CD4-positive, alpha-beta memory T cell (primary cell): ENCODE measurements at regions not wholly inside any gene's neighbourhood (a gene's known extent, or its start where the extent isn't known, plus 50 kb on each side); places are given as distances from the start of the nearest gene placed in this dataset.

Experiments used
- CTCF ChIA-PET: fragments of 350-600 bp; sonication (Branson Sonifier 250); formaldehyde crosslinking; loops from one replicate; lab custom pipeline; 2021; ENCODE audit warnings: inconsistent platforms; ENCODE audit not compliant: partially characterized antibody; lab: Charles Lee
- POLR2A ChIA-PET: fragments of 350-600 bp; sonication (Branson Sonifier 250); formaldehyde crosslinking; loops from one replicate; lab custom pipeline; 2021; ENCODE audit not compliant: partially characterized antibody; lab: Charles Lee
- DNase-seq, 5 donors: peaks; one replicate each; pipeline versions ENCODE4 v3.0.0 to v3.0.0-alpha.2; 2020 to 2022; ENCODE audit warnings: mixed read lengths in 1 of 5
- H3K27ac ChIP-seq: one replicate; pipeline ENCODE4 v1.7.0; 2013; ENCODE audit warnings: low read depth, low read length
- H3K27me3 ChIP-seq: 2 replicates; pipeline ENCODE4 v1.7.0; 2013; ENCODE audit warnings: mild to moderate bottlenecking, low read length, moderate library complexity; ENCODE audit not compliant: insufficient read depth
- H3K36me3 ChIP-seq: 2 replicates; pipeline ENCODE4 v1.7.0; 2013; ENCODE audit warnings: mild to moderate bottlenecking, low read length, moderate library complexity; ENCODE audit not compliant: insufficient read depth
- H3K4me1 ChIP-seq: 2 replicates; pipeline ENCODE4 v1.7.0; 2013; ENCODE audit warnings: mild to moderate bottlenecking, low read length, moderate library complexity; ENCODE audit not compliant: insufficient read depth
- H3K4me3 ChIP-seq, 2 donors: one replicate each; pipeline ENCODE4 v1.7.0; 2013; ENCODE audit warnings: low read length in 2 of 2, mild to moderate bottlenecking in 1 of 2
- H3K9me3 ChIP-seq, 2 donors: one replicate each; pipeline ENCODE4 v1.7.0; 2013; ENCODE audit warnings: low read length in 2 of 2, control low read depth in 1 of 2; ENCODE audit not compliant: control insufficient read depth in 1 of 2
- H3K27ac Mint-ChIP-seq, 7 donors: one replicate each; pipeline ENCODE4 v1.8.0; 2020 to 2021; ENCODE audit warnings: mixed read lengths in 7 of 7, mild to moderate bottlenecking in 6 of 7, inconsistent platforms in 3 of 7, moderate library complexity in 3 of 7
- H3K27me3 Mint-ChIP-seq, 2 donors: one replicate each; pipeline ENCODE4 v1.8.0; 2020 to 2021; ENCODE audit warnings: mixed read lengths in 2 of 2
- H3K36me3 Mint-ChIP-seq, 2 donors: one replicate each; pipeline ENCODE4 v1.8.0; 2020 to 2021; ENCODE audit warnings: mixed read lengths in 2 of 2, inconsistent platforms in 1 of 2, mild to moderate bottlenecking in 1 of 2
- H3K4me1 Mint-ChIP-seq, 4 donors: one replicate each; pipeline ENCODE4 v1.8.0; 2020 to 2021; ENCODE audit warnings: mixed read lengths in 4 of 4, mild to moderate bottlenecking in 1 of 4
- H3K4me3 Mint-ChIP-seq, 8 donors: one replicate each; pipeline ENCODE4 v1.8.0; 2020 to 2021; ENCODE audit warnings: mixed read lengths in 8 of 8, mild to moderate bottlenecking in 7 of 8, moderate library complexity in 6 of 8, inconsistent platforms in 3 of 8
- H3K9me3 Mint-ChIP-seq, 8 donors: one replicate each; pipeline ENCODE4 v1.8.0; 2020 to 2021; ENCODE audit warnings: mixed read lengths in 8 of 8, mild to moderate bottlenecking in 5 of 8, inconsistent platforms in 3 of 8, moderate library complexity in 1 of 8
- intact Hi-C: fragments of 100-400 bp; cut with micrococcal nuclease; formaldehyde crosslinking; loops from one replicate; pipeline ENCODE4 v1.15.1; 2023

- peaks cover 0 to 1% of the 10 kb centered on the region in 2 donors for H3K27me3 Mint-ChIP-seq
- H3K36me3 ChIP-seq, result no peaks in the 10 kb centered on the region
- no peaks in the 10 kb centered on the region for H3K27me3 ChIP-seq
- H3K9me3 Mint-ChIP-seq, result peaks cover 0 to 18% (median 6%) of the 10 kb centered on the region in 8 donors
- no peaks in the 10 kb centered on the region for H3K4me1 Mint-ChIP-seq
- H3K4me1 ChIP-seq, result no peaks in the 10 kb centered on the region
- CTCF ChIA-PET, result no interaction called here
- POLR2A ChIA-PET, result no interaction called here
- DNase-seq, result no peak
- intact Hi-C loops, result no loop called here
- H3K4me3 ChIP-seq, result no peak overlapping the region
- H3K27ac Mint-ChIP-seq, result no peak overlapping the region
- H3K4me3 Mint-ChIP-seq, result no peak overlapping the region
- no peak overlapping the region for H3K27ac ChIP-seq
- no peaks in the 10 kb centered on the region for H3K9me3 ChIP-seq
- no peaks in the 10 kb centered on the region for H3K36me3 Mint-ChIP-seq
Measured at GRCh38 chr4:4775493-4776004, 83.9 kb upstream of the MSX1 start.

- POLR2A ChIA-PET, result no interaction called here
- H3K4me1 Mint-ChIP-seq, result no peaks in the 10 kb centered on the region
- no peaks in the 10 kb centered on the region for H3K27me3 ChIP-seq
Measured at GRCh38 chr4:4772534-4772933, 86.9 kb upstream of the MSX1 start.

GRCh38 chr4:4771160-4771559, 88.3 kb upstream of the MSX1 start:
- Histone ChIP-seq H3K27me3 (no peaks in the 10 kb centered on the region), H3K27ac (no peak overlapping the region), H3K36me3 (no peaks in the 10 kb centered on the region), H3K4me1 (no peaks in the 10 kb centered on the region), H3K9me3 (no peaks in the 10 kb centered on the region), H3K4me3 (no peak overlapping the region)
- Mint-ChIP-seq H3K36me3 (no peaks in the 10 kb centered on the region), H3K4me1 (no peaks in the 10 kb centered on the region), H3K27me3 (peaks cover 0 to 1% of the 10 kb centered on the region in 2 donors), H3K4me3 (no peak overlapping the region), H3K9me3 (peaks cover 0 to 11% (median 4%) of the 10 kb centered on the region in 8 donors), H3K27ac (no peak overlapping the region)
- POLR2A ChIA-PET, result no interaction called here
- no peak for DNase-seq
- intact Hi-C loops, result no loop called here
- CTCF ChIA-PET, result no interaction called here

More at GRCh38 chr4:4772534-4772933, 86.9 kb upstream of the MSX1 start:
- no peak for DNase-seq
- no peak overlapping the region for H3K27ac Mint-ChIP-seq
- peaks cover 0 to 9% (median under 1%) of the 10 kb centered on the region in 8 donors for H3K9me3 Mint-ChIP-seq
- intact Hi-C loops, result no loop called here
- H3K27me3 Mint-ChIP-seq, result peaks cover 0 to 1% of the 10 kb centered on the region in 2 donors
- H3K4me3 Mint-ChIP-seq, result no peak overlapping the region
- Histone ChIP-seq H3K9me3 (no peaks in the 10 kb centered on the region), H3K4me3 (no peak overlapping the region), H3K36me3 (no peaks in the 10 kb centered on the region), H3K4me1 (no peaks in the 10 kb centered on the region), H3K27ac (no peak overlapping the region)
- no peaks in the 10 kb centered on the region for H3K36me3 Mint-ChIP-seq
- CTCF ChIA-PET, result no interaction called here

GRCh38 chr4:4770610-4771009, 88.9 kb upstream of the MSX1 start:
- Histone ChIP-seq H3K36me3 (no peaks in the 10 kb centered on the region), H3K4me3 (no peak overlapping the region), H3K4me1 (no peaks in the 10 kb centered on the region), H3K27me3 (no peaks in the 10 kb centered on the region), H3K27ac (no peak overlapping the region), H3K9me3 (no peaks in the 10 kb centered on the region)
- no peak overlapping the region for H3K4me3 Mint-ChIP-seq
- no peak for DNase-seq
- H3K36me3 Mint-ChIP-seq, result no peaks in the 10 kb centered on the region
- H3K9me3 Mint-ChIP-seq, result peaks cover 0 to 12% (median 4%) of the 10 kb centered on the region in 8 donors
- peaks cover under 1 to 1% of the 10 kb centered on the region in 2 donors for H3K27me3 Mint-ChIP-seq
- intact Hi-C loops, result no loop called here
- no peak overlapping the region for H3K27ac Mint-ChIP-seq
- POLR2A ChIA-PET, result no interaction called here
- no peaks in the 10 kb centered on the region for H3K4me1 Mint-ChIP-seq
- CTCF ChIA-PET, result no interaction called here

GRCh38 chr4:4766564-4766963, 92.9 kb upstream of the MSX1 start:
- peaks cover 2 to 7% of the 10 kb centered on the region in 2 donors for H3K36me3 Mint-ChIP-seq
- peaks cover 0 to 17% (median 7%) of the 10 kb centered on the region in 8 donors for H3K9me3 Mint-ChIP-seq
- Histone ChIP-seq H3K27ac (no peak overlapping the region), H3K36me3 (no peaks in the 10 kb centered on the region), H3K27me3 (no peaks in the 10 kb centered on the region), H3K4me3 (no peak overlapping the region), H3K9me3 (no peaks in the 10 kb centered on the region), H3K4me1 (peaks cover 9% of the 10 kb centered on the region)
- no peak overlapping the region for H3K27ac Mint-ChIP-seq
- DNase-seq, result no peak
- H3K4me3 Mint-ChIP-seq, result no peak overlapping the region
- peaks cover 5 to 20% (median 17%) of the 10 kb centered on the region in 4 donors for H3K4me1 Mint-ChIP-seq
- H3K27me3 Mint-ChIP-seq, result peaks cover 0 to 6% of the 10 kb centered on the region in 2 donors
- ChIA-PET CTCF (no interaction called here), POLR2A (no interaction called here)
- intact Hi-C loops, result no loop called here

- Histone ChIP-seq H3K4me1 (peaks cover 9% of the 10 kb centered on the region), H3K36me3 (no peaks in the 10 kb centered on the region), H3K27ac (no peak overlapping the region), H3K27me3 (no peaks in the 10 kb centered on the region), H3K4me3 (no peak overlapping the region), H3K9me3 (no peaks in the 10 kb centered on the region)
- H3K4me3 Mint-ChIP-seq, result no peak overlapping the region
- peaks cover 5 to 20% (median 17%) of the 10 kb centered on the region in 4 donors for H3K4me1 Mint-ChIP-seq
- peaks cover 2 to 7% of the 10 kb centered on the region in 2 donors for H3K36me3 Mint-ChIP-seq
- CTCF ChIA-PET, result no interaction called here
- H3K27me3 Mint-ChIP-seq, result peaks cover 0 to 6% of the 10 kb centered on the region in 2 donors
- intact Hi-C loops, result no loop called here
- DNase-seq, result no peak
- peaks cover 0 to 17% (median 7%) of the 10 kb centered on the region in 8 donors for H3K9me3 Mint-ChIP-seq
- POLR2A ChIA-PET, result no interaction called here
- no peak overlapping the region for H3K27ac Mint-ChIP-seq
Measured at GRCh38 chr4:4765811-4766210, 93.7 kb upstream of the MSX1 start.

GRCh38 chr4:4764558-4764905, 94.9 kb upstream of the MSX1 start:
- Mint-ChIP-seq H3K27ac (no peak overlapping the region), H3K36me3 (peaks cover 2 to 7% of the 10 kb centered on the region in 2 donors), H3K4me1 (peaks cover 5 to 20% (median 17%) of the 10 kb centered on the region in 4 donors), H3K27me3 (peaks cover 0 to 6% of the 10 kb centered on the region in 2 donors), H3K4me3 (peak overlapping the region in 1 of 8 donors; percentile 40), H3K9me3 (peaks cover 0 to 17% (median 7%) of the 10 kb centered on the region in 8 donors)
- DNase-seq, result no peak
- Histone ChIP-seq H3K9me3 (no peaks in the 10 kb centered on the region), H3K27me3 (no peaks in the 10 kb centered on the region), H3K4me3 (no peak overlapping the region), H3K4me1 (peaks cover 9% of the 10 kb centered on the region), H3K27ac (no peak overlapping the region), H3K36me3 (no peaks in the 10 kb centered on the region)
- ChIA-PET CTCF (no interaction called here), POLR2A (no interaction called here)
- intact Hi-C loops, result no loop called here
